ENCODE measurements at regions not wholly inside any gene's neighbourhood (a gene's known extent, or its start where the extent isn't known, plus 50 kb on each side); places are given as distances from the start of the nearest gene placed in this dataset.

DNA sequence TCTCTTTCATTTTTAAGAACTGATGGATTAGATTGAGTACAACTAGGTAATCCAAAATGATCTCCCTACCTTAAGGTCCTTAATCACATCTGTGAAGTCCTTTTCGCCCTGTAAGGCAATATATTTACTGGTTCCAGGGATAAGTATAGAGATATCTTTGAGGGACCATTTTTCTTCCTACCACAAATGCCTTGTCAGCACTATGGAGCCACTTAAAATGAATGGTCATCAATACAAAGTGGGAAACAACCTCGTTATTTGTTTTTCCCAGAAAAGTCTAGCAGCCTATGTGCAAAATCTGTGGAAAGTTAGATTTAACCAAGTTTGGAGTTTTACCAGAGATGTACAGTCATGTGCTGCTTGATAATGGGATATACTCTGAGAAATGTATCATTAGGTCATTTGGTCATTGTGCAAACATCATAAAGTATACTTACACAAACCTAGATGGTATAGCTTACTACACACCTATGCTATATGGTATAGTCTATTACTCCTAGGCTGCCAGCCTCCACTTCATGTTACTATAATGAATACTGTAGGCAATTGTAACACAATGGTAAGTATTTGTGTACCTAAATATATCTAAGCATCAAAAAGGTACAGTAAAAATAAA, 366.2 kb upstream of the TMEM229A start (continued):
- TF ChIP-seq, protein P1, sequence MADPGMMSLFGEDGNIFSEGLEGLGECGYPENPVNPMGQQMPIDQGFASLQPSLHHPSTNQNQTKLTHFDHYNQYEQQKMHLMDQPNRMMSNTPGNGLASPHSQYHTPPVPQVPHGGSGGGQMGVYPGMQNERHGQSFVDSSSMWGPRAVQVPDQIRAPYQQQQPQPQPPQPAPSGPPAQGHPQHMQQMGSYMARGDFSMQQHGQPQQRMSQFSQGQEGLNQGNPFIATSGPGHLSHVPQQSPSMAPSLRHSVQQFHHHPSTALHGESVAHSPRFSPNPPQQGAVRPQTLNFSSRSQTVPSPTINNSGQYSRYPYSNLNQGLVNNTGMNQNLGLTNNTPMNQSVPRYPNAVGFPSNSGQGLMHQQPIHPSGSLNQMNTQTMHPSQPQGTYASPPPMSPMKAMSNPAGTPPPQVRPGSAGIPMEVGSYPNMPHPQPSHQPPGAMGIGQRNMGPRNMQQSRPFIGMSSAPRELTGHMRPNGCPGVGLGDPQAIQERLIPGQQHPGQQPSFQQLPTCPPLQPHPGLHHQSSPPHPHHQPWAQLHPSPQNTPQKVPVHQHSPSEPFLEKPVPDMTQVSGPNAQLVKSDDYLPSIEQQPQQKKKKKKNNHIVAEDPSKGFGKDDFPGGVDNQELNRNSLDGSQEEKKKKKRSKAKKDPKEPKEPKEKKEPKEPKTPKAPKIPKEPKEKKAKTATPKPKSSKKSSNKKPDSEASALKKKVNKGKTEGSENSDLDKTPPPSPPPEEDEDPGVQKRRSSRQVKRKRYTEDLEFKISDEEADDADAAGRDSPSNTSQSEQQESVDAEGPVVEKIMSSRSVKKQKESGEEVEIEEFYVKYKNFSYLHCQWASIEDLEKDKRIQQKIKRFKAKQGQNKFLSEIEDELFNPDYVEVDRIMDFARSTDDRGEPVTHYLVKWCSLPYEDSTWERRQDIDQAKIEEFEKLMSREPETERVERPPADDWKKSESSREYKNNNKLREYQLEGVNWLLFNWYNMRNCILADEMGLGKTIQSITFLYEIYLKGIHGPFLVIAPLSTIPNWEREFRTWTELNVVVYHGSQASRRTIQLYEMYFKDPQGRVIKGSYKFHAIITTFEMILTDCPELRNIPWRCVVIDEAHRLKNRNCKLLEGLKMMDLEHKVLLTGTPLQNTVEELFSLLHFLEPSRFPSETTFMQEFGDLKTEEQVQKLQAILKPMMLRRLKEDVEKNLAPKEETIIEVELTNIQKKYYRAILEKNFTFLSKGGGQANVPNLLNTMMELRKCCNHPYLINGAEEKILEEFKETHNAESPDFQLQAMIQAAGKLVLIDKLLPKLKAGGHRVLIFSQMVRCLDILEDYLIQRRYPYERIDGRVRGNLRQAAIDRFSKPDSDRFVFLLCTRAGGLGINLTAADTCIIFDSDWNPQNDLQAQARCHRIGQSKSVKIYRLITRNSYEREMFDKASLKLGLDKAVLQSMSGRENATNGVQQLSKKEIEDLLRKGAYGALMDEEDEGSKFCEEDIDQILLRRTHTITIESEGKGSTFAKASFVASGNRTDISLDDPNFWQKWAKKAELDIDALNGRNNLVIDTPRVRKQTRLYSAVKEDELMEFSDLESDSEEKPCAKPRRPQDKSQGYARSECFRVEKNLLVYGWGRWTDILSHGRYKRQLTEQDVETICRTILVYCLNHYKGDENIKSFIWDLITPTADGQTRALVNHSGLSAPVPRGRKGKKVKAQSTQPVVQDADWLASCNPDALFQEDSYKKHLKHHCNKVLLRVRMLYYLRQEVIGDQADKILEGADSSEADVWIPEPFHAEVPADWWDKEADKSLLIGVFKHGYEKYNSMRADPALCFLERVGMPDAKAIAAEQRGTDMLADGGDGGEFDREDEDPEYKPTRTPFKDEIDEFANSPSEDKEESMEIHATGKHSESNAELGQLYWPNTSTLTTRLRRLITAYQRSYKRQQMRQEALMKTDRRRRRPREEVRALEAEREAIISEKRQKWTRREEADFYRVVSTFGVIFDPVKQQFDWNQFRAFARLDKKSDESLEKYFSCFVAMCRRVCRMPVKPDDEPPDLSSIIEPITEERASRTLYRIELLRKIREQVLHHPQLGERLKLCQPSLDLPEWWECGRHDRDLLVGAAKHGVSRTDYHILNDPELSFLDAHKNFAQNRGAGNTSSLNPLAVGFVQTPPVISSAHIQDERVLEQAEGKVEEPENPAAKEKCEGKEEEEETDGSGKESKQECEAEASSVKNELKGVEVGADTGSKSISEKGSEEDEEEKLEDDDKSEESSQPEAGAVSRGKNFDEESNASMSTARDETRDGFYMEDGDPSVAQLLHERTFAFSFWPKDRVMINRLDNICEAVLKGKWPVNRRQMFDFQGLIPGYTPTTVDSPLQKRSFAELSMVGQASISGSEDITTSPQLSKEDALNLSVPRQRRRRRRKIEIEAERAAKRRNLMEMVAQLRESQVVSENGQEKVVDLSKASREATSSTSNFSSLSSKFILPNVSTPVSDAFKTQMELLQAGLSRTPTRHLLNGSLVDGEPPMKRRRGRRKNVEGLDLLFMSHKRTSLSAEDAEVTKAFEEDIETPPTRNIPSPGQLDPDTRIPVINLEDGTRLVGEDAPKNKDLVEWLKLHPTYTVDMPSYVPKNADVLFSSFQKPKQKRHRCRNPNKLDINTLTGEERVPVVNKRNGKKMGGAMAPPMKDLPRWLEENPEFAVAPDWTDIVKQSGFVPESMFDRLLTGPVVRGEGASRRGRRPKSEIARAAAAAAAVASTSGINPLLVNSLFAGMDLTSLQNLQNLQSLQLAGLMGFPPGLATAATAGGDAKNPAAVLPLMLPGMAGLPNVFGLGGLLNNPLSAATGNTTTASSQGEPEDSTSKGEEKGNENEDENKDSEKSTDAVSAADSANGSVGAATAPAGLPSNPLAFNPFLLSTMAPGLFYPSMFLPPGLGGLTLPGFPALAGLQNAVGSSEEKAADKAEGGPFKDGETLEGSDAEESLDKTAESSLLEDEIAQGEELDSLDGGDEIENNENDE (IDR thresholded peaks at IDR 0.05; ENCODE audit: insufficient replicate concordance, low read length), result no peak
- no peak for TF ChIP-seq TCF12 (IDR thresholded peaks at IDR 0.05; ENCODE audit: low read depth, low read length)
- no peak for TF ChIP-seq MAFK (IDR thresholded peaks at IDR 0.05; ENCODE audit: low read depth, low read length)
- TF ChIP-seq RBBP5 (IDR thresholded peaks at IDR 0.05; ENCODE audit: borderline replicate concordance, low read depth, low read length), result no peak
- TF ChIP-seq, protein P2, sequence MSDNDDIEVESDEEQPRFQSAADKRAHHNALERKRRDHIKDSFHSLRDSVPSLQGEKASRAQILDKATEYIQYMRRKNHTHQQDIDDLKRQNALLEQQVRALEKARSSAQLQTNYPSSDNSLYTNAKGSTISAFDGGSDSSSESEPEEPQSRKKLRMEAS (IDR thresholded peaks at IDR 0.05), result no peak
- TF ChIP-seq FOSL1 (IDR thresholded peaks at IDR 0.05; ENCODE audit: insufficient read depth, low read depth, low read length), result no peak
- TF ChIP-seq HDAC2 (IDR thresholded peaks at IDR 0.05; ENCODE audit: borderline replicate concordance in 1 of 2, low read depth in 2 of 2, low read length in 2 of 2), result no peak
- no peak for TF ChIP-seq GABPA (IDR thresholded peaks at IDR 0.05; ENCODE audit: borderline replicate concordance, insufficient read depth, low read length)
- no peak for TF ChIP-seq JUN (IDR thresholded peaks at IDR 0.05; ENCODE audit: low read depth, low read length)
- TF ChIP-seq TBP (IDR thresholded peaks at IDR 0.05; ENCODE audit: low read depth, low read length), result no peak
- no peak for TF ChIP-seq BCL11A (IDR thresholded peaks at IDR 0.05; ENCODE audit: low read depth in 2 of 2, low read length in 2 of 2)
